GM18511 (cell line): ENCODE measurements at regions not wholly inside any gene's neighbourhood (a gene's known extent, or its start where the extent isn't known, plus 50 kb on each side); places are given as distances from the start of the nearest gene placed in this dataset.

Source experiments
- ATAC-seq: cut with Tn5 transposase; IDR thresholded peaks from one replicate; pipeline ENCODE4 v1.9.1; 2021; ENCODE audit warnings: mild to moderate bottlenecking, moderate library complexity; ENCODE audit not compliant: unreplicated experiment

DNA sequence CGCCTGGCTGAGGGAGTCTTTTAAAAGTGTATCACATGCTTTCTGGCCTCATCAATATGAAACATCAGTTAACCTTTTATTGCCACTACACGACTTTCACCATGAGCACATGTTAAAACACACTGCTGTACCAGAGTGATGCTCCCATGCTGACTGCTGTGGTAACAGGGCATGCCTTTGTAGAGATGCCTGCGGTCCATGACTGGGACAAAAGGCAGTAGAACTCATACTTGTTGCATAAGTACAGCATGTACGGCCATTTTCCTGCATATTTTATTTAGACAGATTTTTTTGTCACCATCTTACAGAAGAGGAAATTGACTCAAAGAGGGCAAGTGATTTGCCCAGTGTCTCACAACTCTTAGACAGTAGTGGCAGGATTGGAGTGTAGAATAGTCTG, 105.7 kb upstream of the ADAMTSL1 start:
- no peak for ATAC-seq

DNA sequence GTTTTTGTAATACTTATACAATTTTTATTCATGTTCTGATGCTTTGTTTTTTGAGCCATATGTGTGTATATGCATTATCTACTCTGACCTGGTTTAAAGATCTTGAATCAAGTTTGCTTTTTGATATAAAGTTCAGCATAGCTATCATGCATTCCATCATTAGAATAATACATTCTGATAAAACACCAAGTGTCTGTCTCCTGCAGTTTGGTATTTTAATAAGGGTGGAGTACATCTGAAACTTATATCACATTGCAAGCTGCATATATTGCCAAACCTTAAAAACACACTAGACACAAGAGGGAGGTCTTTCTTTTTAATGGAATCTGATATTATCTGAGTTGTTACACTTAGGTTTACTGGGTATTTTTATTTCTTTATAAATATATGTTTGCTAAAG, 102.8 kb upstream of the ADAMTSL1 start:
- no peak for ATAC-seq

DNA sequence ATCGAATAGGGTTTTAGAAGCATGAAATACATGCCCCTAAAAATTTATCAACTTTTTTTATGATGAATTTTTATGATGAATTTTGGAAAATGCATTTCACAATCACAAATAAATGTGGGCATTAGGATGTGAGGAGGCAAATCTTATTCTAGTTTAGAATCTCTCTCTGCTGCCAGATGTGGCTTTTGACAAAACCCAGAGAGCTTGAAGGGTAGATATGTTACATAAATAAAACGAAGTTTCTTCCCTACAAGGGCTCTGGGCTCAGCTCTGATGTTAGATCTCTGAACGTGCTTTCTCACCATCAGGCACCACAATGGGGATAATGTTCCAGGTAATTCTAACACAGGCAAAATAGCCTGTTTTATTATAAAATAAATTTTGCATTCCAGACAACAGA, 102.3 kb upstream of the ADAMTSL1 start:
- no peak for ATAC-seq

DNA sequence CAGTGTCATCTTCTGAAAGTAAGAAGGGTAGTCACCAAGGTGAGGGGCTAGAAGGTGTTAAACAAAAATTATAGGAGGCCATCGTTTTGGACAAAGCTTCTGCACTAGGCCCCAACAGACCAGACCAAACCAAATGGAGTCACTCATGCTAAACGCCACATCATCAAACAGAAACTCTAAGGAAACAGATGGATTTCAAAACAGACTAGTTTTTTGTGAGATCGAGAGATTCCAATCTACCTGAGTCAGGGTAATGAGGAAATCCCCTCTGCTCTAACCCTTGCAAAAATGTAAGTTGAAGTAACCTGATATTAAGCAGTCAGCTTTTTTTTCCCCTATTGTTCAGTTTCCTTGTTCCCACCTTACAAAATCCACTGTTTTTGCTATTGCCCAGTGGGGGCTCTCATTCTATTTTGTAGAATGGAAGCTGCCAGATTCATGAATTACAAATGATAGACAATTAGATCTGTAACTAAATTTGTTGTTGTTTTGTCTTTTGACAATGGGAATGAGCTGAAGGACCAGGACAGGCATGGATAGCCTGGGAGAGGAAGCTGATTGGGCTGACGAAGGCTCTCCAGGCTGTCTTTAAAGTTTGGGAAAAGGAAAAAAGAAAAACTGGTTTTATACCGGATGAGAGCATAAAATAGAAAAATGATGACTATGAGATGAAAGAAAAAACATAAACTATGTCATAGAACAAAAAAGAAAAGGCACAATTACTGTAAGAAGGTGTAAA, 94.7 kb upstream of the ADAMTSL1 start:
- no peak for ATAC-seq

DNA sequence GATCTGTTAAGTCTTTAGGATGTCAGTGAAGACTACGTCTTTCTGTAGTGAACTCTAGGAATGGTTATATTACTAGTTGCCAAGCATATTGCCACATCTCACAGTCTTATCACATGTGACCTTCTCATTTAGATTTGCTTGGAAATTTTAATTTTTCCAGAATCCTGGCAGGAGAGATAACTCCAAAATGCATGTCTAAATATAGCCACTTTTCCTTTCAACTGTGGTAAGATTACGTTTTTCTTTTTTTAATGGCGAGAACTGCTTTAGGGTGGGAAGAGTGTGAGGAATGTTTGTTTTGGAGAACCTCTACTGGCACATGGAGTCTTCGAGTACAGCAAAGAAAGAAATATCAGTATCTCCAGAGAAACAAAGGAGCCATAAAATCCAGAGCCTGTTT, 91.7 kb upstream of the ADAMTSL1 start:
- no peak for ATAC-seq

DNA sequence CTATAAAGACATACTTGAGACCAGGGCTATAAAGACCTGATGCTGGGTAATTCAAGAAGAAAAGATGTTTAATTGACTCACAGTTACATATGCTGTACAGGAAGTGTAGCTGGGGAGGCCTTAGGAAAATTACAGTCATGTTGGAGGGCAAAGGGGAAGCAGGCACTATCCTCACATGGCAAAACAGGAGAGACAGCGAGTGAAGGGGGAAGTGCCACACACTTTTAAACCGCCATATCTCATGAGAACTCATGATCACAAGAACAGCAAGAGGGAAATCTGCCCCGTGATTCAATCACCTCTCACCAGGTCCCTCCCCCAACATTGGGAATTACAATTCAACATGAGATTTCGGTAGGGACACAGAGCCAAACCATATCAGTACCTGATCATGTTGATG, 89.9 kb upstream of the ADAMTSL1 start:
- no peak for ATAC-seq

DNA sequence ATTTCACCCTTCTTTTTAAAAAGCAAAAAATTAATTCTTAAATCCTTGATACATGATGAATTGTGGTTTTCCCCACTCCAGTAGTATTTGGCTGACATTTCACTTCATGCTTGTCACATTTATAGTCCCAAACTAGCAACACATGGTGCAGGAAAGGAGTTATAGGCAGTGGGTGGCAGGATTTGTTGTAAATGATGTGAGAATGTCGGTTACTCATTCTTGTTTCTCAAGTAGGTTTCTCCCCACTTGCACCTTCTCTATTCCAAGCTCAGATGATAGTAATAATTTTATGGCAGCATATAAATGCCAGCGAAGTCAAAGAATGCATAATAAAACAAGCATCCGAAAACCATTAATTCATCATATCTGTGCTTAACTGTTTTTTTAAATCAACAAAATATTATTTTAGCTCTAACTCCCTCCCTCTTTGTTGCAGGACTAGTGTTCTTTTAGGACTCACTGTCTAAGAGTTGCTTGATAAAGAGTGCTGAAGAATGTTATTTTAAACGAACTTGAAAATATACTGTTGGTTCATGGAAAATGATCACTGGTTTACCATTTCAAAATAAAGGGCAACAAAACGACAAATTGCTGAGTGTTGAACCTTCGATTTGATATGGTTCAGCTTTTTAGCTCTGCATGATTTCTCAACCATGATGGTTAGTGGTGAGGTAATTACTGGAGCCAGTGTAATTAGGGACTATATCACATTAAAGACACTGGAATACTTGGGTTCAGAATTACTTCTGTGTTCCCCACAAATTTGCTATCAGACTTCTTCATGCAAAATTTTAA, 88.1 kb upstream of the ADAMTSL1 start:
- ATAC-seq = no peak

DNA sequence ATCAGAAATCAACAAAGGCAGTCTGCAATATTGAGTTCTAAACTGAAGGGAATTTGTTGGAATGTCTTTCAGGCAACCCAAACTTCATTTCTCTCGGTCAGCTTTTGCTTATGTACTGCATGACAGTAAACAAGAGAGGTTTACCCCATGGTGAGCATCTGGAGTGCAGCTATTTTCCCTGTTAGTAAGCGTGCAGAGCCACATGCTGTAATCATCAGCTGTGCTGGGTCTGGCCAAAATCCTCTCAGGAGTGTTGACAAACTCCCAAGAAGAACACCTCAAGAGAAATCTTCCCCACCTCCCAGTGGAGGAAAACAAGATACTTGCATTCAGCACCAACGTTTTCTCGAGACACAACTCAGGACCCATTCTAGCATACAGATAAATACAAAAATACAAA, 83.6 kb upstream of the ADAMTSL1 start:
- no peak for ATAC-seq

DNA sequence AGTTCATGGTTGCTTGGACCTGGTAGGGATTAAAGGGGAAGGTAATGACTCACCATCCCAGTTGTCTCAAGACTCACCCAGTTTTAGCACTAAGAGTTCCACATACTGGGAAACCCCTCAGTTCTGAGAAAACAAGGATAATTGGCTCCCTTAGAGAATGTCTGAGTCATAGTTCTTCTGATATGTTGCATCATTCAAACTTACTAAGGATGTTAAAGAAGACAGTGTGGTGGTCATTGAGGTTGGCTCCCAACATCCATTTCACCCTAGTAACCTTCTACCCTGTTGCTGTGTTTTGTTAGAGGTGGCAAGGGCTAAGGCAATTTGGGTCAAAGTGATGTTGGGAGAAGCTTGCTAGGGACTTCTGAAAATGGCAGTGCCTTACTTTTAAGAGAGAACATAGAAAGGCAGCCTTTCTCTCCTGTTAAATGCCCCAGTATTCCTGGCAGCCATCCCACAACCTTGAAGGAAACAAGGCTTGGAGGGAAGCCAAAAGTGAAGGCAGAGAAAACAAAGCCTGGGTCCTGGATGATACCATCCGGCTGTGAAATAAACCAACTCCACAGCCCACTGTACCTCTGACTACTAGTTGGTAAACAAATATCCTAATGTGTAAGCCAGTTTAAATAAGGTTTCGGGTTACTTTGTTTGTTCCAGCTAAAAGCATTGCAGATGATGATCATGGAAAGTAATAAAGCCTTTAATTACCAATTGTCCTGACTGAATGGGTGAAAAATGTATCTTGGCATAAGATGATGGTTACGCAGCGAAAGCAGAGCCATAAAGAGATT, 80.4 kb upstream of the ADAMTSL1 start:
- ATAC-seq = no peak

GRCh38 chr9:18394847-18395351, 79.1 kb upstream of the ADAMTSL1 start:
- no peak for ATAC-seq

DNA sequence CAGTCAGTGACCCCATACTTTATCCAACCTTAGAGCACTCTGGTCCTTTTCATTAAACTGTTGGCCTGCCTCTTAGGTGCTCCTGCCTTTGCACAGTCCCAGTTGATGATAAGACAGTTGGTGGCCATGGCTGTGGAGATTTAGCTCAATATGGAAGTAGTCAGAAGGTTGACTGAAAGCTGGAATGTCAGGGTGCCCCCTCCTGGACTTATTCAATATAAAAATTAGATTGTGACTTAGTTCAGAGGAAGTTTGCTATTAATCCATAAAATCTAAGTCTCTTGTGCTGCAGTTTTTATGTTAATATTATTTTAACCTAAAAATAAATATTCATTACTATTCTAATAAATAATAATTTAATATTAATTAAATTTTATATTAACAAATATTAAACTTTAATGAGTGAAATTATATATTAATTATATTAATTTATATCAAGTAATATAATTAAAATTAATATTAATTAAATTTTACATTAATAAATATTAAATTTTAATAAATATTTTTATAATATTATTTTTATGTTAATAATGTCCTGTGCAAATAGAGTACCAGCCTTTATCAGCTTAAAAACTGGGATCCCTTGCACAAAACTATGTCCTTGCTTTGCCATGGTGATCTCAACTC, 77.7 kb upstream of the ADAMTSL1 start:
- ATAC-seq = no peak

DNA sequence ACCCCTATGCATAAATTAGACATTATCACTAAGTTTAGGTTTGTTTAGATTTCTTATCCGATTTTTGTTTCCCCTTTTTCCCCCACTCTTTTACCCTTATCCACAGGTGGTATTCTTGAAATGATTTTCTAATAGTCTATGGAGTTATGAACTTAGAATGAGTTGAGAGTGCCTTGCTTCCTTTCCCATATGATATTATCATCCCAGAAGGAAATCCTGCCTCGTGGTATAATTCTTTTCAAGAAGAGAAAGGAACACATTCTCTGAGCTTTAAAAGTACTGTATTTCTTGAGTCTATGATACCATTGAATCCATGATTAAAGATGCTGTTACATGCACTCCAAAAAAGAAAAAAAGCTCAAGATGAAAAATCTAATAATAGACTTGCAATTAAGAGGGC, 76.9 kb upstream of the ADAMTSL1 start:
- no peak for ATAC-seq

GRCh38 chr9:18398038-18398437, 75.9 kb upstream of the ADAMTSL1 start:
- ATAC-seq = no peak

GRCh38 chr9:18404434-18405029, 69.4 kb upstream of the ADAMTSL1 start:
- no peak for ATAC-seq

GRCh38 chr9:18405240-18405639, 68.7 kb upstream of the ADAMTSL1 start:
- no peak for ATAC-seq

GRCh38 chr9:18410983-18411382, 63.0 kb upstream of the ADAMTSL1 start:
- ATAC-seq = no peak

GRCh38 chr9:18421391-18421790, 52.6 kb upstream of the ADAMTSL1 start:
- ATAC-seq = no peak

DNA sequence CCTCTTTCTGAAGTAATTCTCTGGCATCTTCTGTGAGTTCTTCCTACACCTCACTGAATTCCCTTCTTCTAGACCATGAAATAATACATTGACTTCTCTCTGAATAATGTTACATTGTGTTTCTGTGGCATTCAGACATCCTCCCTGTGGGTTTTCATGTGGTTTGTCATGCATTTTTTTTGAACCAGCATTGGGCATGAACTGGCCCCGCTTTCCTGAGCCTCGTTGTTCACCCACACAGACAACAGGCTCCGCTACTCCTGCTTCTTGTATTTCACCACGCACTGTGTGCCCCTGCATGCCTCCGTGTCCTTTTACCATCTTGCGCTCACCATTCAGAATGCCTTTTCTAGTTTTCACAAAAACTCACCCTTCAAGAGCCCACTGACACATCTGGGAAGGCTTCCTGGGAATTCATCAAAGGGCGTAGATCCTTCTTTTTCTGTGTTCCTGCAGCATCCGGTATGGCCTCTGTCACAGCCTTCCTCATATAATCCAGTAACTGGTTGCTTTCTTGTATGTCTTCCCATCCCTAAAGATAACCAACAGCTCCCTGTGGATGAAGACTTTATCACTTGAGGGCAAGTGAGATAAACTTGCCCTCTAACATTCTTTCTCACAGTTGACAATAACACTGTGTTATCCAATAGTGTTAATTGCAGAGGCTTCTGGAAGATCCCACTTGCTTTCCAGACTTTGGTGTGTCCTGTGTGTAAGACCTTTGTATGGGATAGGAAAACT, 51.5 kb upstream of the ADAMTSL1 start:
- no peak for ATAC-seq

DNA sequence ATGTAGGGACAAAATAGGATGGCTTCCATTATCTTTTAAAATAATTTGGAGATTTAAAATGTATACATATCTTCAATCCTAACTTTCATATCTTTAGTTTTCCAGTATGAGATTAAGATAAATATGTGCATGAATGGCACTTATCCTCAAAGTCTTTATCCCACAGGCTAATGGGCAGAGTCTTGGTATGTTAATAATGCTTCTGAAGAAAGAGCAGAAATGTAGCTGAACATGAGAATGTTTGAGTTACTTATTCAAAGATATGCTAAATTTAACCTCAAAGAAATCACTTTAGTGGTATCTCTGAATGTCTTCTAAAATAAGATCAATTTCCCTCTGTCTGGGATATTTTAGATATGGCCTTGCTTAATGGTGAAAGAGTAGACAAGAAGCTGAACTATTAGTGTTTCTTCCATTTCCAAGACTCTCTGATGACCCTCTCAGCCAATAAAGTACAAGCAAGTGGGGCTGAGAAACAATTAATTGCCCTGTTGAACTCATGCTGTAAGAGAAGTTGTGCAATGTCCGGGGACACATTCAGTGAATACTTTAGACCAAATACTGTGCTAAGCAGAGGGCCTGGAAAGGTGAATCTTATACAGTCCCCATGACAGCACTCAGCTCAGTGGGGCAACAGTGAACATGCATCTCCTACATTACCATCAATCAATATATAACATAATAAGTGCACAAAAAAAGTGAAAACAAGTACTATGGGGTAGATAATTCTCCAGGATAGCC, 50.0 kb upstream of the ADAMTSL1 start:
- no peak for ATAC-seq
